Caco-2 (cell line): ENCODE measurements at regions not wholly inside any gene's neighbourhood (a gene's known extent, or its start where the extent isn't known, plus 50 kb on each side); places are given as distances from the start of the nearest gene placed in this dataset.

Source experiments
- BruUV-seq: library from RNA; stranded (reverse); fragments of 400-500 nt; replicated peaks from 2 replicates; lab custom pipeline; 2021; lab: Mats Ljungman, UMichigan
- CTCF ChIA-PET: fragments of 300-600 bp; sonication (Branson Sonifier 250); formaldehyde crosslinking; loops from one replicate; lab custom pipeline; 2022; ENCODE audit warnings: antibody characterized with exemption; lab: Charles Lee
- POLR2A ChIA-PET: fragments of 300-600 bp; sonication (Branson Sonifier 250); formaldehyde crosslinking; loops from one replicate; lab custom pipeline; 2022; ENCODE audit warnings: antibody characterized with exemption; lab: Charles Lee
- DNase-seq, 2 experiments: peaks; one replicate each; pipeline versions ENCODE4 v3.0.0 to v3.0.0-alpha.2; 2020 to 2022
- H3K27me3 ChIP-seq: replicated peaks from 2 replicates; pipeline ENCODE4 v1.6.0; 2011; ENCODE audit warnings: low read length; ENCODE audit not compliant: control insufficient read depth, insufficient read depth
- H3K36me3 ChIP-seq: 2 replicates; pipeline ENCODE4 v1.5.1; 2011; ENCODE audit warnings: low read length; ENCODE audit not compliant: control insufficient read depth, insufficient read depth
- H3K4me1 ChIP-seq: fragments of 250-450 bp; sonication (Bioruptor Pico); 2 replicates; pipeline ENCODE4 v1.5.1; 2020; ENCODE audit warnings: mild to moderate bottlenecking
- H3K4me3 ChIP-seq: 2 replicates; pipeline ENCODE4 v1.5.1; 2011; ENCODE audit warnings: low read depth, mild to moderate bottlenecking, control low read depth, low read length
- H3K9me3 ChIP-seq: fragments of 250-450 bp; sonication (Bioruptor Pico); 2 replicates; pipeline ENCODE4 v1.5.1; 2020; ENCODE audit warnings: mild to moderate bottlenecking, moderate library complexity
- H3K27ac Mint-ChIP-seq: one replicate; pipeline ENCODE4 v1.8.0; 2022; ENCODE audit warnings: mixed read lengths; ENCODE audit not compliant: unreplicated experiment
- H3K27me3 Mint-ChIP-seq: one replicate; pipeline ENCODE4 v1.8.0; 2022; ENCODE audit warnings: mixed read lengths; ENCODE audit not compliant: insufficient read depth, unreplicated experiment
- H3K36me3 Mint-ChIP-seq: one replicate; pipeline ENCODE4 v1.8.0; 2022; ENCODE audit warnings: mild to moderate bottlenecking, mixed read lengths; ENCODE audit not compliant: insufficient read depth, unreplicated experiment
- H3K4me1 Mint-ChIP-seq: one replicate; pipeline ENCODE4 v1.8.0; 2022; ENCODE audit warnings: low read depth, mixed read lengths; ENCODE audit not compliant: unreplicated experiment
- H3K4me3 Mint-ChIP-seq: one replicate; pipeline ENCODE4 v1.8.0; 2022; ENCODE audit warnings: mild to moderate bottlenecking, moderate library complexity, mixed read lengths; ENCODE audit not compliant: unreplicated experiment
- H3K9me3 Mint-ChIP-seq: one replicate; pipeline ENCODE4 v1.8.0; 2022; ENCODE audit warnings: mixed read lengths; ENCODE audit not compliant: unreplicated experiment
- CTCF ChIP-seq, 2 experiments: fragments of 200-600 bp in 1 of 2; IDR thresholded peaks; 1 replicate in 1 of 2; 2 replicates in 1 of 2; pipeline versions ENCODE4 v1.5.1 to v1.8.0; 2011 to 2022; ENCODE audit warnings: antibody characterized with exemption in 1 of 2, control low read depth in 1 of 2, inconsistent platforms in 1 of 2, low read depth in 1 of 2, low read length in 1 of 2, mild to moderate bottlenecking in 1 of 2, moderate library complexity in 1 of 2; ENCODE audit not compliant: insufficient read depth in 1 of 2, severe bottlenecking in 1 of 2, unreplicated experiment in 1 of 2
- intact Hi-C: fragments of 100-400 bp; cut with micrococcal nuclease; formaldehyde crosslinking; loops from one replicate; pipeline ENCODE4 v1.10.0; 2022; ENCODE audit not compliant: unreplicated experiment

- Mint-ChIP-seq H3K27me3 (no peaks in the 10 kb centered on the region), H3K36me3 (no peaks in the 10 kb centered on the region), H3K27ac (no peak overlapping the region), H3K4me1 (no peaks in the 10 kb centered on the region), H3K9me3 (no peaks in the 10 kb centered on the region), H3K4me3 (no peak overlapping the region)
- TF ChIP-seq CTCF (IDR thresholded peaks at IDR 0.05; ENCODE audit: insufficient read depth in 1 of 2, low read depth in 1 of 2, low read length in 1 of 2, severe bottlenecking in 1 of 2, unreplicated experiment in 1 of 2): no peak
- no peak for DNase-seq
- H3K36me3 ChIP-seq: no peaks in the 10 kb centered on the region
- H3K4me1 ChIP-seq: no peaks in the 10 kb centered on the region
- POLR2A ChIA-PET: no interaction called here
- CTCF ChIA-PET: no interaction called here
- no peaks in the 10 kb centered on the region for H3K9me3 ChIP-seq
- intact Hi-C loops: no loop called here
- H3K27me3 ChIP-seq: no peaks in the 10 kb centered on the region
- BruUV-seq: no TSS peak
- H3K4me3 ChIP-seq: no peak overlapping the region
Observed at GRCh38 chr10:55233505-55233904, 432.5 kb upstream of the PCDH15 start.

- ChIA-PET CTCF (no interaction called here), POLR2A (no interaction called here)
- no peaks in the 10 kb centered on the region for H3K27me3 ChIP-seq
- Mint-ChIP-seq H3K9me3 (no peaks in the 10 kb centered on the region), H3K27me3 (no peaks in the 10 kb centered on the region), H3K27ac (no peak overlapping the region), H3K4me1 (no peaks in the 10 kb centered on the region), H3K4me3 (no peak overlapping the region), H3K36me3 (no peaks in the 10 kb centered on the region)
- H3K4me3 ChIP-seq: no peak overlapping the region
- intact Hi-C loops: no loop called here
- BruUV-seq: no TSS peak
- no peaks in the 10 kb centered on the region for H3K36me3 ChIP-seq
- no peak for DNase-seq
- H3K4me1 ChIP-seq: no peaks in the 10 kb centered on the region
- H3K9me3 ChIP-seq: no peaks in the 10 kb centered on the region
- no peak for TF ChIP-seq CTCF (IDR thresholded peaks at IDR 0.05; ENCODE audit: insufficient read depth in 1 of 2, low read depth in 1 of 2, low read length in 1 of 2, severe bottlenecking in 1 of 2, unreplicated experiment in 1 of 2)
Observed at GRCh38 chr10:55233090-55233489, 432.1 kb upstream of the PCDH15 start.

GRCh38 chr10:55232553-55232952 is 431.5 kb upstream of the PCDH15 start:
- ChIA-PET CTCF (no interaction called here), POLR2A (no interaction called here)
- peaks cover under 1% of the 10 kb centered on the region for H3K27me3 Mint-ChIP-seq
- BruUV-seq: no TSS peak
- no peak overlapping the region for H3K4me3 Mint-ChIP-seq
- H3K9me3 Mint-ChIP-seq: no peaks in the 10 kb centered on the region
- no peaks in the 10 kb centered on the region for H3K4me1 ChIP-seq
- no peaks in the 10 kb centered on the region for H3K36me3 ChIP-seq
- no peak overlapping the region for H3K27ac Mint-ChIP-seq
- no peaks in the 10 kb centered on the region for H3K36me3 Mint-ChIP-seq
- no peaks in the 10 kb centered on the region for H3K27me3 ChIP-seq
- intact Hi-C loops: no loop called here
- TF ChIP-seq CTCF (IDR thresholded peaks at IDR 0.05; ENCODE audit: insufficient read depth in 1 of 2, low read depth in 1 of 2, low read length in 1 of 2, severe bottlenecking in 1 of 2, unreplicated experiment in 1 of 2): no peak
- no peaks in the 10 kb centered on the region for H3K4me1 Mint-ChIP-seq
- no peak for DNase-seq
- no peak overlapping the region for H3K4me3 ChIP-seq
- no peaks in the 10 kb centered on the region for H3K9me3 ChIP-seq
